Gastroesophageal sphincter (tissue), 4 donors: ENCODE measurements at regions not wholly inside any gene's neighbourhood (a gene's known extent, or its start where the extent isn't known, plus 50 kb on each side); places are given as distances from the start of the nearest gene placed in this dataset.

Source experiments
- ATAC-seq: fragments of 150-250 bp; one replicate; pipeline ENCODE4 v1.9.1; 2016; ENCODE audit warnings: mild to moderate bottlenecking, moderate library complexity
- H3K27ac ChIP-seq, 4 donors: fragments of 200-600 bp; sonication (generic) in 3 of 4; 1 replicate in 3 of 4; 2 replicates in 1 of 4; pipeline ENCODE4 v1.5.1; 2016 to 2019
- H3K27me3 ChIP-seq: fragments of 200-600 bp; sonication (generic); one replicate; pipeline ENCODE4 v1.5.1; 2019
- H3K36me3 ChIP-seq, 2 donors: fragments of 200-600 bp; sonication (generic); one replicate each; pipeline ENCODE4 v1.5.1; 2019; ENCODE audit warnings: control low read depth in 1 of 2
- H3K4me1 ChIP-seq, 3 donors: fragments of 200-600 bp; sonication (generic); 1 replicate in 2 of 3; 2 replicates in 1 of 3; pipeline ENCODE4 v1.5.1; 2016 to 2019; ENCODE audit warnings: control low read depth in 2 of 3
- H3K4me3 ChIP-seq, 2 donors: fragments of 200-600 bp; sonication (generic); one replicate each; pipeline ENCODE4 v1.5.1; 2019; ENCODE audit warnings: mild to moderate bottlenecking in 1 of 2, moderate library complexity in 1 of 2
- H3K9me3 ChIP-seq, 3 donors: fragments of 200-600 bp; sonication (generic); one replicate each; pipeline ENCODE4 v1.5.1; 2017 to 2019; ENCODE audit warnings: control low read depth in 2 of 3
- EP300 ChIP-seq: sonication (generic); formaldehyde crosslinking; IDR thresholded peaks from one replicate; pipeline ENCODE4 v1.6.1; 2017; ENCODE audit warnings: antibody characterized with exemption, mild to moderate bottlenecking
- POLR2A ChIP-seq, 2 donors: fragments of 450-650 bp; IDR thresholded peaks; one replicate each; pipeline ENCODE4 v1.6.1; 2017; ENCODE audit warnings: antibody characterized with exemption in 2 of 2, mild to moderate bottlenecking in 2 of 2, moderate library complexity in 1 of 2
- POLR2AphosphoS5 ChIP-seq: sonication (generic); formaldehyde crosslinking; IDR thresholded peaks from one replicate; pipeline ENCODE4 v1.6.1; 2017; ENCODE audit warnings: antibody characterized with exemption
- WGBS, 2 donors: methylation state at CpG; one replicate each; pipeline ENCODE4 v1.1.5; 2018; ENCODE audit warnings: low coverage in 1 of 2; 5-methylcytosine and 5-hydroxymethylcytosine counted together
- TF ChIP-seq, protein P1 (sequence below), 4 experiments: fragments of 200-600 bp in 2 of 4; fragments of 450-650 bp in 2 of 4; sonication (generic) in 1 of 4; IDR thresholded peaks; one replicate each; pipeline ENCODE4 v1.5.1; 2017 to 2019; ENCODE audit warnings: antibody characterized with exemption in 4 of 4, mild to moderate bottlenecking in 2 of 4, moderate library complexity in 2 of 4

DNA sequence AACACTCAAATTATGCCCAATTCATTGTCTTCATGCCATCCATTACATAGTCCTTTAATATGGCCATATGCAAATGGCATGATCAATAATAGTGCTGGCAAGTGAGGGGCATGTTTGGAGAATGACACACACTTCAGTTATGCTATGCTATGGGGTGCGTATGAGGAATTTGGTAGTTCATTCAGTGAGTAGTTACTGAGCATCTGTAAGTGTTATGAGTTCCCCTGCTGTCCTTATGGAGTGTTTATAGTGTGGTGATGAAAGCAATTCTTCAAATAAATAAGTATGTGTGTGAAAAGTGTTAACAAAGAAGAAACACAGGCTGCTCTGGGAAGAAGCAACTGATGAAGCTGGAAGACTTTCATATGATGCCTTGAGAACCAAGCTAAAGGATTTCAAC, 383.7 kb upstream of the SLC14A2 start:
- no peak for ATAC-seq
- no peak overlapping the region for H3K27ac ChIP-seq
- no peaks in the 10 kb centered on the region for H3K4me1 ChIP-seq
- peaks cover 0 to 8% (median 0%) of the 10 kb centered on the region in 3 donors for H3K9me3 ChIP-seq
- WGBS, 2 donors, result 60 to 100% methylated on average over 1 of the region's 1 CpG
- H3K4me3 ChIP-seq, result no peak overlapping the region
- TF ChIP-seq POLR2A (IDR thresholded peaks at IDR 0.05), result no peak
- no peak for TF ChIP-seq EP300
- no peak for TF ChIP-seq POLR2AphosphoS5
- TF ChIP-seq, protein P1, sequence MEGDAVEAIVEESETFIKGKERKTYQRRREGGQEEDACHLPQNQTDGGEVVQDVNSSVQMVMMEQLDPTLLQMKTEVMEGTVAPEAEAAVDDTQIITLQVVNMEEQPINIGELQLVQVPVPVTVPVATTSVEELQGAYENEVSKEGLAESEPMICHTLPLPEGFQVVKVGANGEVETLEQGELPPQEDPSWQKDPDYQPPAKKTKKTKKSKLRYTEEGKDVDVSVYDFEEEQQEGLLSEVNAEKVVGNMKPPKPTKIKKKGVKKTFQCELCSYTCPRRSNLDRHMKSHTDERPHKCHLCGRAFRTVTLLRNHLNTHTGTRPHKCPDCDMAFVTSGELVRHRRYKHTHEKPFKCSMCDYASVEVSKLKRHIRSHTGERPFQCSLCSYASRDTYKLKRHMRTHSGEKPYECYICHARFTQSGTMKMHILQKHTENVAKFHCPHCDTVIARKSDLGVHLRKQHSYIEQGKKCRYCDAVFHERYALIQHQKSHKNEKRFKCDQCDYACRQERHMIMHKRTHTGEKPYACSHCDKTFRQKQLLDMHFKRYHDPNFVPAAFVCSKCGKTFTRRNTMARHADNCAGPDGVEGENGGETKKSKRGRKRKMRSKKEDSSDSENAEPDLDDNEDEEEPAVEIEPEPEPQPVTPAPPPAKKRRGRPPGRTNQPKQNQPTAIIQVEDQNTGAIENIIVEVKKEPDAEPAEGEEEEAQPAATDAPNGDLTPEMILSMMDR (IDR thresholded peaks at IDR 0.05), result no peak
- no peaks in the 10 kb centered on the region for H3K27me3 ChIP-seq
- H3K36me3 ChIP-seq, result no peaks in the 10 kb centered on the region

DNA sequence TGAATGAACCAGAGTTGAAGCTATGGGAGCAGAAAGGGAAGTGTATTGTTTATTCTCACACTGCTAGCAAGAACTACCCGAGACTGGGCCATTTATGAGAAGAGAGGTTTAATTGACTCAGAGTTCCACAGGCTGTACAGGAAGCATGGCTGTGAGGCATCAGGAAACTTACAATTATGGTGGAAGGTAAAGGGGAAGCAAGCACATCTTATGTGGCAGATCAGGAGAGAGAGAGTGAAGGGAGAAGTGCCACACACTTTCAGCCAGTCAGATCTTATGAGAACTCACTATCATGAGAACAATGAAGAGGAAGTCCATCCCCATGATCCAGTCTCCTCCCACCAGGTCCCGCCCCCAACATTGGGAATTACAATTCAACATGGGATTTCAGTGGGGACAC, 383.2 kb upstream of the SLC14A2 start:
- no peak for ATAC-seq
- no peak overlapping the region for H3K27ac ChIP-seq
- WGBS, 2 donors, result 67 to 74% methylated on average over 1 to 2 of the region's 2 CpGs
- no peak overlapping the region for H3K4me3 ChIP-seq
- H3K36me3 ChIP-seq, result no peaks in the 10 kb centered on the region
- H3K27me3 ChIP-seq, result no peaks in the 10 kb centered on the region
- H3K4me1 ChIP-seq, result no peaks in the 10 kb centered on the region
- TF ChIP-seq, protein P1 (IDR thresholded peaks at IDR 0.05), result no peak
- no peak for TF ChIP-seq POLR2A (IDR thresholded peaks at IDR 0.05)
- no peak for TF ChIP-seq POLR2AphosphoS5
- TF ChIP-seq EP300, result no peak
- peaks cover 0 to 3% (median 0%) of the 10 kb centered on the region in 3 donors for H3K9me3 ChIP-seq

DNA sequence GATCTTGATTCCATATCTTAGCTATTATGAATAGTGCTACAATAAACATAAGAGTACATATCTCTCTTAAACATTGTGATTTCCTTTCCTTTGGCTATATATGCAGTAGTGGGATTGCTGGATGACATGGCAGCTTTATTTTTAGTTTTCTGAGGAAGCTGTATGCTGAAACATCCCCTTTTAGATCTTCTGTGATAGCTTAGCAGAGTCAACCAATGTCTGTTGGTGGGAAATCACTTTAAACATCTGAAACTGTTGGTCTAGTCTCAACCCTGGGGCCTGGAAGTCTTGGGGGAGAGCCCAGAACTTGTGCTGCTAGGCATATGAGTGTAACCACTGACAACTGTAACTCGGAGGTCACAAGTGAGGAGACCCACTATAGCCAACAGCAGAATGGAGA, 378.6 kb upstream of the SLC14A2 start:
- no peak overlapping the region for H3K4me3 ChIP-seq
- no peak for ATAC-seq
- no peaks in the 10 kb centered on the region for H3K36me3 ChIP-seq
- no peaks in the 10 kb centered on the region for H3K4me1 ChIP-seq
- H3K27me3 ChIP-seq, result no peaks in the 10 kb centered on the region
- TF ChIP-seq, protein P1 (IDR thresholded peaks at IDR 0.05), result no peak
- TF ChIP-seq EP300 (no peak), POLR2AphosphoS5 (no peak), POLR2A (IDR thresholded peaks at IDR 0.05) (no peak)
- H3K9me3 ChIP-seq, result no peaks in the 10 kb centered on the region
- no peak overlapping the region for H3K27ac ChIP-seq
- no CpG with 5 or more reads among the region's 1 CpG for WGBS, 2 donors

DNA sequence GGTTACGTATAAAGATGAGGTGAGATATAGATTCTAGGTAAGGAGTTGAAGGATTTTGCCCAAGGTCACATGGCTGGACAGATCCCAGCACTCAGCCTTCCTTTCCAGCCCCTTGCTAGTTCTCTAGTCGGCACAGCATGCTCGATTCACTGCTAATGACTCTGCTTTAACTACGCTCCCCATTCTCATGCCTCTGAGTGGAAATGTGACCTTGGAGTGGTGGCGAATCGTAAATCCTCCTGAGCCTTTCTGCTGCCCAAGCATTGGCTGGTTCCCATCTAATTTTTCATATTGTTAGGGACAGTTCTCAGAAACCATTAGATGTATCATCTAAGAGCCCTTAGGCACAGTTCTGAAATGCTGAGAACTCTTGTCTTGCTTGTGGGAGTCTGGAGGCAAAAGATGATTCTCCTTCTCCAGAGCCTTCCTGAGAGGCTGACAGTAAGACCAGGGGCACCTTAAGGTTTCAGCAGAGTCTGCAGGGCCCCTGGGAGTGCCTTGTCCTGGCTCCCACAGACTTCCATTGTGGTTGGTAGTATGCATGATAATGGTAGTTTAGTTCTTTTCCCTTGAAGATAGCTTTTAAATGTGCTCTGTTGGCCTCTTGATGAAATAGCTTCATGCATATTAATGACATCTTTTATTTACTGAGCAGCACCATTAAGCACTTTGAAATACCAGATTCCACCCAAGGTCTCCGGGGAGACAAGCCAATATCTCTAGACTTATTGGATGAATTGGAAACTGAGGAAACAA, 377.8 kb upstream of the SLC14A2 start:
- peaks cover 0 to 2% (median 0%) of the 10 kb centered on the region in 3 donors for H3K4me1 ChIP-seq
- H3K4me3 ChIP-seq, result no peak overlapping the region
- no peak overlapping the region for H3K27ac ChIP-seq
- TF ChIP-seq EP300, result no peak
- no peak for TF ChIP-seq POLR2AphosphoS5
- no peak for TF ChIP-seq POLR2A (IDR thresholded peaks at IDR 0.05)
- TF ChIP-seq, protein P1 (IDR thresholded peaks at IDR 0.05), result no peak
- no peak for ATAC-seq
- WGBS, 2 donors, result 89 to 100% methylated on average over 2 to 7 of the region's 7 CpGs
- no peaks in the 10 kb centered on the region for H3K9me3 ChIP-seq
- no peaks in the 10 kb centered on the region for H3K27me3 ChIP-seq
- no peaks in the 10 kb centered on the region for H3K36me3 ChIP-seq

DNA sequence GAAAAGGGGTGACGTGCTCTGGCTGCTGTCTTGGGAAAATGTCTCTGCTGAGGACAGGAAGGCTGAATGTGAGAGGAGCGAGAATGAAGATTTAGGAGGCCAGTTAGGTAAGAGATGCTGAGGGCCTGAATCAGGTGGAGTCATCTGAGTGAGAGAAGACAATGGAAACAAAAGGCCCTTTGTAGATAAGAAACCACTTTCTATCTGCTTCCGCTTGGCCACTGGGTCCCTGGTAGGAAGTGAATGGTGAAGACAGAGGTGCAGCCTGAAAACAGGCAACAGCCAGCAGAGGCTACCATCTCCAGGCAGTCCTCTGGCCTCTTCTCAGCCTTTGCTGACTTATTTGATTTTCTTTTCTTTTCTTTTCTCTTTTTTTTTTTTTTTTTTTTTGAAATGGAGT, 374.0 kb upstream of the SLC14A2 start:
- no peak overlapping the region for H3K27ac ChIP-seq
- peaks cover 0 to 36% (median 0%) of the 10 kb centered on the region in 3 donors for H3K4me1 ChIP-seq
- no peak overlapping the region for H3K4me3 ChIP-seq
- ATAC-seq, result no peak
- no peaks in the 10 kb centered on the region for H3K36me3 ChIP-seq
- no peaks in the 10 kb centered on the region for H3K27me3 ChIP-seq
- no peaks in the 10 kb centered on the region for H3K9me3 ChIP-seq
- TF ChIP-seq POLR2AphosphoS5, result no peak
- TF ChIP-seq EP300, result no peak
- TF ChIP-seq, protein P1 (IDR thresholded peaks at IDR 0.05), result no peak
- no peak for TF ChIP-seq POLR2A (IDR thresholded peaks at IDR 0.05)
- WGBS, 2 donors, result 90 to 96% methylated on average over 2 to 3 of the region's 3 CpGs
